ENCODE measurements at regions not wholly inside any gene's neighbourhood (a gene's known extent, or its start where the extent isn't known, plus 50 kb on each side); places are given as distances from the start of the nearest gene placed in this dataset.

DNA sequence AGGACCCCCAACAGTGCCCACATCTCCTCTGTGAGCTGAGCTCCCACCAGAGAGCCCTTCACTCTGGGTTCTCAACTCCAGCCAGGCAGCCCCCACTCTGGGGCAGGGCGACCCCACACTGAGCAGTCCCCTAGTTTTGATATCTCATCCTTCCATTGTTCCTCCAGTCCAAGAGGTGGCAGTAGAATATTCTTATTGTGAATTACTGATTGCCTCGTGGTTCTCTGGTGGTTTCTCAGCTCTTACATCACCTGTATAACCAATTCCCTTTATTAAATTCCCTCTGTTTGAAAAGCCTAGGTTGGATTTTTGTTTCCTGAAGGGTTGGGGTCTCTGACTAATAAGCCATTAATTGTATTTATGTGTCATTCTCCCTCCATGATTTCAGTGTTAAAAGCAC lies 407.5 kb downstream of the SETD4 start:
- no peaks in the 10 kb centered on the region for H3K36me3 ChIP-seq (ENCODE audit: control insufficient read depth, insufficient read depth, low read length)
- H3K27ac ChIP-seq (ENCODE audit: low read length): no peak overlapping the region
- no peaks in the 10 kb centered on the region for H3K27me3 ChIP-seq (ENCODE audit: control insufficient read depth, insufficient read depth, low read length)
- no CpG with 5 or more reads among the region's 2 CpGs for WGBS (ENCODE audit: insufficient coverage, insufficient read length)
- H3K9me3 ChIP-seq (ENCODE audit: control insufficient read depth, insufficient read depth, low read length): no peaks in the 10 kb centered on the region
- no peaks in the 10 kb centered on the region for H3K4me1 ChIP-seq (ENCODE audit: control insufficient read depth, insufficient read depth, low read length)
- no peak overlapping the region for H3K4me3 ChIP-seq (ENCODE audit: low read length)
- DNase-seq (ENCODE audit: low read depth, low spot score): no peak

DNA sequence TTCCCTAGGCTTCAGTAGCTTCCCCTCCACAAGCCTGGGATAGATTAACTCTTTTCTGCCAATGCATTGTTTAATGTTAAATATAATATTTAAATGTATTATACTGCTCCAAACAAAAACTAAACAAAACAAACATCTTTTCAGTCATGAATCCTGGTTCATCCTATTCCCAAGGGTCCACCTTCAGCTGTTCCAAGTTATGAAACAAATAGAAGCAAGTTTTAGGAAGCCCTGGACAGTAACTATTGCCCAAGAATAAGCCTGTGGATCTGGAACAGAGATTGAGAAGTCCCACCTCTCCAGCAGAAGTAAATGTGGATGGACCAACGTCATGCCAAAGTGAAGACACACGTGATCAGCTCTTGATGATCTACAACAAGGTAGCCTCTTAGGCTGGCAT lies 408.1 kb downstream of the SETD4 start:
- H3K4me3 ChIP-seq (ENCODE audit: low read length): no peak overlapping the region
- no peaks in the 10 kb centered on the region for H3K27me3 ChIP-seq (ENCODE audit: control insufficient read depth, insufficient read depth, low read length)
- no CpG with 5 or more reads among the region's 2 CpGs for WGBS (ENCODE audit: insufficient coverage, insufficient read length)
- H3K4me1 ChIP-seq (ENCODE audit: control insufficient read depth, insufficient read depth, low read length): no peaks in the 10 kb centered on the region
- DNase-seq (ENCODE audit: low read depth, low spot score): no peak
- no peaks in the 10 kb centered on the region for H3K36me3 ChIP-seq (ENCODE audit: control insufficient read depth, insufficient read depth, low read length)
- H3K9me3 ChIP-seq (ENCODE audit: control insufficient read depth, insufficient read depth, low read length): no peaks in the 10 kb centered on the region
- H3K27ac ChIP-seq (ENCODE audit: low read length): no peak overlapping the region

DNA sequence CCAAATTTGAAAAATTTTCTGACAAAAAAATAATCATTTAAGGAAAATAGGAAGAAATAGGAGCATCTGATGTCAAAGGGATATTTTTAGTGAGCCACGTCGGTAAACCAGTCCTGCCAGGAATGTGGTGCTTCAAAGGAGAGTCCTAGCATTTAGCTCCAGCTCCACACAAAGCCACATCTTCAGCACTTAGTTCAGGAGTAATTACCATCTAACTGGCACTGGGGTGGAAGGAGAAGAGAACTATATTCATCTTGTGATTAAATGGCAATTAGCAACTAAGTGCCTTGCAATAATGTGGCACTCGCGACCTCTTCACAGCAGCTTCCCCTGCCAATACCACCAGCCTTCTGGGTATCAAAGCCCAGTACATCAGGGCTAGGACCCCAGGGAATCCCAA lies 409.1 kb downstream of the SETD4 start:
- WGBS (ENCODE audit: insufficient coverage, insufficient read length): no CpG with 5 or more reads among the region's 4 CpGs
- Histone ChIP-seq H3K9me3 (ENCODE audit: control insufficient read depth, insufficient read depth, low read length) (no peaks in the 10 kb centered on the region), H3K36me3 (ENCODE audit: control insufficient read depth, insufficient read depth, low read length) (no peaks in the 10 kb centered on the region), H3K27me3 (ENCODE audit: control insufficient read depth, insufficient read depth, low read length) (no peaks in the 10 kb centered on the region), H3K4me3 (ENCODE audit: low read length) (no peak overlapping the region), H3K4me1 (ENCODE audit: control insufficient read depth, insufficient read depth, low read length) (no peaks in the 10 kb centered on the region), H3K27ac (ENCODE audit: low read length) (no peak overlapping the region)
- DNase-seq (ENCODE audit: low read depth, low spot score): no peak

DNA sequence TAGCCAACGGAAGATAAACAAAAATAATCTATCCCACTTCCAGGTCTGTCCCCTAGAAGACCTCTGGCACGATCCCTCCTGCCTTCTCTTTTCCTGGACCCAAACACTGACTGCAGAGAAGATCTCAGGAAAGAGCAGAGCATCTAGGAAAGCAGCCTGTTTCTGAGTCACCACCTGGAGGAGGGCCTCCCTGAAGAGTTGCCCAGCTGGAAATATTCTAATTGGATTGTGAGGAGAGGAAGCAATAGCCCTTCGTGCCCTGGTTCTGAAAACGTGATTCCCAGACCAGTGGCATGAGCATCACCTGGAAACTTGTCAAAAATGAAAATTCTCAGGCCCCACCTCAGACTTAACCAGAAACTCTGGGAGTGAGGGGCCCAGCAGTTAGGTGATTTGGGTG lies 411.1 kb downstream of the SETD4 start:
- DNase-seq (ENCODE audit: low read depth, low spot score): no peak
- WGBS (ENCODE audit: insufficient coverage, insufficient read length): no CpG with 5 or more reads among the region's 4 CpGs
- Histone ChIP-seq H3K9me3 (ENCODE audit: control insufficient read depth, insufficient read depth, low read length) (no peaks in the 10 kb centered on the region), H3K36me3 (ENCODE audit: control insufficient read depth, insufficient read depth, low read length) (no peaks in the 10 kb centered on the region), H3K27ac (ENCODE audit: low read length) (no peak overlapping the region), H3K27me3 (ENCODE audit: control insufficient read depth, insufficient read depth, low read length) (no peaks in the 10 kb centered on the region), H3K4me3 (ENCODE audit: low read length) (no peak overlapping the region), H3K4me1 (ENCODE audit: control insufficient read depth, insufficient read depth, low read length) (no peaks in the 10 kb centered on the region)

DNA sequence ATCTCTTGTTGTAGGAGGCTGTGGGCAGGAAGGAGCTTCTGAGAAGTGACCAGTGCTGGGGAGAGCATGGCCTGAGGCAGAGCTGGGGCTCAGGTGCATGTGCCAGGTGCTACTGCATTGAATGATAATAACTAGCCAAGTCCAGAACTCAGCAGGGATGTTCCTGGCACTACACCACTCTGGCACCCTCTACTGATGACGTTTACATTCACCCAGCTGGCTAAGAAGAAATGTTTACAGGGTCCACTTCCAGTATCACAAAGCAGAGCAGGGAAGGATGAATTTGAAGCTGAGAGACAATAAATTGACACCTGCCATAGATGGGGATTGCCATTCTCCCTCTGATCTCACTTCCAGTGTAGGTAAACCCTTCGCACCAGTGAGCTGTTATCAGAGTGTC lies 411.8 kb downstream of the SETD4 start:
- no peak for DNase-seq (ENCODE audit: low read depth, low spot score)

DNA sequence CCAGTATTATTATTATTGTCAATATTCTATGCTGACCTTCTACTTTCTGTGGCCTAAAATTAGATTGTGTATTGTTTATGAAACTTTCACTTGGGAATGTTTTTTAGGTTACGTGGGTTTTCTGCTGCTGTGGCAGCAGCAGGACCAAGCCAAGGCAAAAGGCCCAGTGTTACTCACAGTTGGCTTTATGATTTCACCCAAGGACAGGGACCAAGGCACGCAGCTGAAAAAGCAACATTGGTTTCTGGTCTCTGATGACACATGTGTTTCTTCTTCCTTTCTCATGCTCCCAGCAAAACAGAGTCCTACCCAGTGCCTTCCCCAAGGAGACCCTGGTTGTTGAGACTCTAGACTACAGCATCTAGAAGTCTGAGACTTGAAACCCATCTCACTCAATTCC lies 413.7 kb downstream of the SETD4 start:
- Histone ChIP-seq H3K4me3 (ENCODE audit: low read length) (no peak overlapping the region), H3K36me3 (ENCODE audit: control insufficient read depth, insufficient read depth, low read length) (no peaks in the 10 kb centered on the region), H3K27me3 (ENCODE audit: control insufficient read depth, insufficient read depth, low read length) (no peaks in the 10 kb centered on the region), H3K27ac (ENCODE audit: low read length) (no peak overlapping the region), H3K4me1 (ENCODE audit: control insufficient read depth, insufficient read depth, low read length) (no peaks in the 10 kb centered on the region), H3K9me3 (ENCODE audit: control insufficient read depth, insufficient read depth, low read length) (no peaks in the 10 kb centered on the region)
- DNase-seq (ENCODE audit: low read depth, low spot score): no peak
- no CpG with 5 or more reads among the region's 2 CpGs for WGBS (ENCODE audit: insufficient coverage, insufficient read length)

More for the DNA sequence above, 411.8 kb downstream of the SETD4 start:
- Histone ChIP-seq H3K4me3 (ENCODE audit: low read length) (no peak overlapping the region), H3K27ac (ENCODE audit: low read length) (no peak overlapping the region), H3K27me3 (ENCODE audit: control insufficient read depth, insufficient read depth, low read length) (no peaks in the 10 kb centered on the region), H3K36me3 (ENCODE audit: control insufficient read depth, insufficient read depth, low read length) (no peaks in the 10 kb centered on the region), H3K9me3 (ENCODE audit: control insufficient read depth, insufficient read depth, low read length) (no peaks in the 10 kb centered on the region), H3K4me1 (ENCODE audit: control insufficient read depth, insufficient read depth, low read length) (no peaks in the 10 kb centered on the region)
- no CpG with 5 or more reads among the region's 2 CpGs for WGBS (ENCODE audit: insufficient coverage, insufficient read length)

DNA sequence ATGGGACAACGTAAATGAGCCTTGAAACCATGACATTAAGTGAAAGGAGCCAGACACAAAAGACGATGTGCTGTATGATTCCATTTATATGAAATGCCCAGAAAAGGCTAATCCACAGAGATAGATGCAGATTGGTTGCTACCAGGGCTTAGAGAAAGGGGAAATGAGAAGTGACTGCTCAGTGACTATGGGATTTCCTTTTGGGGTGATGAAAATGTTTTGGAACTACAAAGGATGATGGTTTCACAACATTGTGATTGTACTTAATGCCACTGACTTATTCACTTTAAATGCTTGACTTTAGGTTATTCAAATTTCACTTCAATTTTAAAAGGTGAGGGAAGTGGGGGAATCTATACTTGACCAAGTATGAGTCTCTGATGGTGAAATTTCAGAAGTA lies 414.3 kb downstream of the SETD4 start:
- no peaks in the 10 kb centered on the region for H3K27me3 ChIP-seq (ENCODE audit: control insufficient read depth, insufficient read depth, low read length)
- H3K9me3 ChIP-seq (ENCODE audit: control insufficient read depth, insufficient read depth, low read length): no peaks in the 10 kb centered on the region
- no peak overlapping the region for H3K4me3 ChIP-seq (ENCODE audit: low read length)
- H3K4me1 ChIP-seq (ENCODE audit: control insufficient read depth, insufficient read depth, low read length): no peaks in the 10 kb centered on the region
- WGBS (ENCODE audit: insufficient coverage, insufficient read length): no CpG with 5 or more reads among the region's 2 CpGs
- H3K27ac ChIP-seq (ENCODE audit: low read length): no peak overlapping the region
- H3K36me3 ChIP-seq (ENCODE audit: control insufficient read depth, insufficient read depth, low read length): no peaks in the 10 kb centered on the region
- DNase-seq (ENCODE audit: low read depth, low spot score): no peak

DNA sequence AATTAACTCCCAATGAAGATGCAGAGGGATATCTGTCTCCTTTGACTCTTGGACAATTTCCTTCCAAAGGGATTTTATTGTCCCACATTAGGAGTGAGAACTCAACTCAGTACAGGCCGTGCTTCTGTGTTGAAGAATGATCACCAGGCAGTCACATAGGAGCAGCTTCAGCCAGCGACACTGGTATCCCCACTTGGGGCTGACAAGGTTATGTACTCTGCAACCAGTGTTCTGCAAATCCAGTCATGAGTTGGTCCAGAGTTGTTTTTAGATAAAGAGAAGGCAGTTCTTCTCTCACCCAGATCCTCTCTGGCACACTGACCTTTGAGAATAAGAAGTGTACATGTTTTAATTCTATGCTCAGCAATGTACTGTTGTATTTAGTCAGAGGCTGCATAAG lies 415.8 kb downstream of the SETD4 start:
- H3K4me1 ChIP-seq (ENCODE audit: control insufficient read depth, insufficient read depth, low read length): no peaks in the 10 kb centered on the region
- H3K4me3 ChIP-seq (ENCODE audit: low read length): no peak overlapping the region
- no peaks in the 10 kb centered on the region for H3K36me3 ChIP-seq (ENCODE audit: control insufficient read depth, insufficient read depth, low read length)
- H3K27ac ChIP-seq (ENCODE audit: low read length): no peak overlapping the region
- no peaks in the 10 kb centered on the region for H3K9me3 ChIP-seq (ENCODE audit: control insufficient read depth, insufficient read depth, low read length)
- DNase-seq (ENCODE audit: low read depth, low spot score): no peak
- no CpG with 5 or more reads among the region's 2 CpGs for WGBS (ENCODE audit: insufficient coverage, insufficient read length)
- no peaks in the 10 kb centered on the region for H3K27me3 ChIP-seq (ENCODE audit: control insufficient read depth, insufficient read depth, low read length)

DNA sequence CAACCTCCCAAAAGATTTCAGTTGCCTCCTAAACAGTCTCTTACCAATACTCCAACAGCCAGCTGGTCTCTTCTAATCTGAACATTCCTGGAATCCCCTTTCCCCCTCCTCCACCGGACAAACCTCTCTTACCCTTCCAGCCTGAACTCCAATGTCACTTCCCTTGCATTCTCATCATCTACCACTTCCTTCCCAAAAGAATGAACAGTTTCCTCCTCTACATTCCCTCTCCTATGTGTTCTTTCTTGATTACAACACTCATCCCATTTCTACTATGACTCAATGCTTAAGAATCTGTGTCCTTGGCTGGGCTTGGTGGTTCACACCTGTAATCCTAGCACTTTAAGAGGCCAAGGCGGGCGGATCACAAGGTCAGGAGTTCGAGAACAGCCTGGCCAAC lies 417.1 kb downstream of the SETD4 start:
- no peaks in the 10 kb centered on the region for H3K4me1 ChIP-seq (ENCODE audit: control insufficient read depth, insufficient read depth, low read length)
- H3K9me3 ChIP-seq (ENCODE audit: control insufficient read depth, insufficient read depth, low read length): no peaks in the 10 kb centered on the region
- WGBS (ENCODE audit: insufficient coverage, insufficient read length): no CpG with 5 or more reads among the region's 4 CpGs
- no peaks in the 10 kb centered on the region for H3K27me3 ChIP-seq (ENCODE audit: control insufficient read depth, insufficient read depth, low read length)
- no peak overlapping the region for H3K4me3 ChIP-seq (ENCODE audit: low read length)
- DNase-seq (ENCODE audit: low read depth, low spot score): no peak
- H3K36me3 ChIP-seq (ENCODE audit: control insufficient read depth, insufficient read depth, low read length): no peaks in the 10 kb centered on the region
- H3K27ac ChIP-seq (ENCODE audit: low read length): no peak overlapping the region

DNA sequence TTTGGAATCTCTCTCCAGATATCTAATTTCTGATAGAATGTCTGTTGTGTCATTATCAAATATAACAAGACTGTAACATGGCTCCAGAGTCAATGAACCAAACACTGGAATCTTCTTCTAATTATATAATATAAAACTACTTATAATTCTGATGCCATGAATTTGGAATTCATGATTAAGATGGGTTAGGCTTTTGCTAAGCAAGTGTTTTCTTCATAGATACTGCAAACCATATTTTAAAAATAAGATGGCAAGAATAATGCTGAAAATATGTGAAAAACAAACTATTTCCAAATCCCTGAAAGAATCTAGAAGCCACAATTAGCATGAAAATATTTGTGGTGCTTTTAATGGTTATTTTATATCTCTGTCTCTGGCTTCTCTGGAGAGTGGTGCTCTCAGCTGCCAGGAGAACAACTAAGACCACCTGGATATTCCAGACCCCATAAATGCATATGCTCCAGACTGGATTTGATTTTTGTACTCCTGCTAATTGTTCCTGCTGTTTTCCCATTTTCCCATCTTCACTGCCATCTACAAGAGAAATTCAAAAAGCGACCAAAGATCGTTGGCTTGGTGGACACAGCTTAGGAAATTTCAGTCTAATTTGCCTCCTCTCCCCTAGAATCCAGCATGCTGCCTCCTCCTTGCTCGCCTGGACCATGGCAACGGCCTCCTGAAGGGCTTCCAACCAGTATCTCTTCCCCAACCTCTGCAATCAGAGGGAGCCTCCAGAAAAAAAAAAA lies 418.9 kb downstream of the SETD4 start:
- Histone ChIP-seq H3K9me3 (ENCODE audit: control insufficient read depth, insufficient read depth, low read length) (no peaks in the 10 kb centered on the region), H3K27ac (ENCODE audit: low read length) (no peak overlapping the region)

DNA sequence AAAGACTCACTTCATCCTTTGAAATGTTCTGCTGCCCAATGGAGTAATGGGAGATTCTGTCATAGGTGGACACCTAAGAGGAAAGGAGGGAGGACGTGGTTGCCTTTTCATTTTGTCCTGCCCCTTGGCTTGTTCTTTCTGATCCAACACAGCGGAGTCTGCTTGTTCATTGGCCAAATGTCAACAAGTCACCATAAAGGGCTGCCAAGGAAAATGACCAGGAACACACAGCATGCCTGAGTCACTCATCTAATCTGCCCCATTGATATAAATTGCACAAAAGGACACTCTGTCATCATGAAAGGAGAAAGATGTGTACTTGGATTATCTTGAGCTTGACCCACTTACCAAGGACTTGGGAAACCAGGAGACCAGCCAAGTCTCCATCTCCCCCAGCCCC lies 422.9 kb downstream of the SETD4 start:
- H3K9me3 ChIP-seq (ENCODE audit: control insufficient read depth, insufficient read depth, low read length): no peaks in the 10 kb centered on the region
- H3K27ac ChIP-seq (ENCODE audit: low read length): no peak overlapping the region
- no peaks in the 10 kb centered on the region for H3K36me3 ChIP-seq (ENCODE audit: control insufficient read depth, insufficient read depth, low read length)
- H3K4me1 ChIP-seq (ENCODE audit: control insufficient read depth, insufficient read depth, low read length): no peaks in the 10 kb centered on the region
- no peak for DNase-seq (ENCODE audit: low read depth, low spot score)
- no peak overlapping the region for H3K4me3 ChIP-seq (ENCODE audit: low read length)
- no peaks in the 10 kb centered on the region for H3K27me3 ChIP-seq (ENCODE audit: control insufficient read depth, insufficient read depth, low read length)
- WGBS (ENCODE audit: insufficient coverage, insufficient read length): no CpG with 5 or more reads among the region's 2 CpGs

More for the DNA sequence above, 418.9 kb downstream of the SETD4 start:
- H3K4me1 ChIP-seq (ENCODE audit: control insufficient read depth, insufficient read depth, low read length): no peaks in the 10 kb centered on the region
- no peaks in the 10 kb centered on the region for H3K36me3 ChIP-seq (ENCODE audit: control insufficient read depth, insufficient read depth, low read length)
- no CpG with 5 or more reads among the region's 4 CpGs for WGBS (ENCODE audit: insufficient coverage, insufficient read length)
- no peak overlapping the region for H3K4me3 ChIP-seq (ENCODE audit: low read length)
- no peaks in the 10 kb centered on the region for H3K27me3 ChIP-seq (ENCODE audit: control insufficient read depth, insufficient read depth, low read length)
- no peak for DNase-seq (ENCODE audit: low read depth, low spot score)

All from iPS DF 6.9 (cell line).